Neuronal stem cell (in vitro differentiated cells): ENCODE measurements at regions not wholly inside any gene's neighbourhood (a gene's known extent, or its start where the extent isn't known, plus 50 kb on each side); places are given as distances from the start of the nearest gene placed in this dataset.
"Not testable (repeated sequence)": the region's sequence is repeated elsewhere in the genome, so short reads cannot be mapped to it uniquely, and the experiment has no call there.

ENCODE experiments used
- DNase-seq: peaks from one replicate; pipeline ENCODE4 v3.0.0-alpha.2; 2013; ENCODE audit warnings: low spot score
- H2AFZ ChIP-seq: one replicate; pipeline ENCODE4 v1.6.1; 2013; ENCODE audit warnings: mild to moderate bottlenecking, low read length, inconsistent platforms
- H2AK5ac ChIP-seq: 2 replicates; pipeline ENCODE4 v1.6.1; 2013; ENCODE audit warnings: low read depth, mild to moderate bottlenecking, inconsistent platforms, low read length, moderate library complexity, mixed read lengths
- H2BK120ac ChIP-seq: 2 replicates; pipeline ENCODE4 v1.6.1; 2013; ENCODE audit warnings: low read depth, mild to moderate bottlenecking, inconsistent platforms, low read length, moderate library complexity, mixed read lengths
- H2BK12ac ChIP-seq: one replicate; pipeline ENCODE4 v1.6.1; 2013; ENCODE audit warnings: low read length, inconsistent platforms
- H2BK15ac ChIP-seq: 2 replicates; pipeline ENCODE4 v1.6.1; 2013; ENCODE audit warnings: mild to moderate bottlenecking, low read length, inconsistent platforms, mixed read lengths
- H2BK5ac ChIP-seq: one replicate; pipeline ENCODE4 v1.6.1; 2013; ENCODE audit warnings: inconsistent platforms, mild to moderate bottlenecking, low read length, moderate library complexity
- H3K14ac ChIP-seq: one replicate; pipeline ENCODE4 v1.6.1; 2013; ENCODE audit warnings: low read length, inconsistent platforms
- H3K18ac ChIP-seq: 2 replicates; pipeline ENCODE4 v1.6.1; 2013; ENCODE audit warnings: low read length, inconsistent platforms
- H3K23ac ChIP-seq: 2 replicates; pipeline ENCODE4 v1.6.1; 2013; ENCODE audit warnings: low read depth, mild to moderate bottlenecking, mixed read lengths, low read length, inconsistent platforms; ENCODE audit not compliant: poor library complexity
- H3K27ac ChIP-seq: replicated peaks from 3 replicates; pipeline ENCODE4 v1.5.1; 2013; ENCODE audit warnings: low read length, inconsistent platforms
- H3K27me3 ChIP-seq, 3 experiments: 2 replicates each; pipeline ENCODE4 v1.6.1; 2013; ENCODE audit warnings: low read length in 3 of 3, mild to moderate bottlenecking in 2 of 3, inconsistent platforms in 1 of 3, low read depth in 1 of 3, mixed read lengths in 1 of 3, moderate library complexity in 1 of 3; ENCODE audit not compliant: control insufficient read depth in 3 of 3, insufficient read depth in 3 of 3
- H3K36me3 ChIP-seq, 2 donors: replicated peaks in 1 of 2; 2 replicates each; pipeline ENCODE4 v1.6.1; 2013; ENCODE audit warnings: low read length in 2 of 2; ENCODE audit not compliant: control insufficient read depth in 2 of 2, insufficient read depth in 2 of 2
- H3K4ac ChIP-seq: 2 replicates; pipeline ENCODE4 v1.6.1; 2013; ENCODE audit warnings: inconsistent platforms, mild to moderate bottlenecking, low read length, moderate library complexity
- H3K4me1 ChIP-seq, 2 donors: 1 replicate in 1 of 2; 2 replicates in 1 of 2; pipeline ENCODE4 v1.6.1; 2013; ENCODE audit warnings: low read length in 2 of 2, low read depth in 1 of 2; ENCODE audit not compliant: control insufficient read depth in 2 of 2, insufficient read depth in 1 of 2
- H3K4me2 ChIP-seq: one replicate; pipeline ENCODE4 v1.6.1; 2013; ENCODE audit warnings: mild to moderate bottlenecking, low read length, inconsistent platforms; ENCODE audit not compliant: insufficient read depth, poor library complexity, severe bottlenecking
- H3K4me3 ChIP-seq, 2 donors: 2 replicates each; pipeline ENCODE4 v1.5.1; 2013; ENCODE audit warnings: low read length in 2 of 2, mild to moderate bottlenecking in 2 of 2, inconsistent platforms in 1 of 2, moderate library complexity in 1 of 2
- H3K79me1 ChIP-seq: one replicate; pipeline ENCODE4 v1.6.1; 2013; ENCODE audit warnings: low read depth, mild to moderate bottlenecking, inconsistent platforms, low read length, moderate library complexity
- H3K9ac ChIP-seq: one replicate; pipeline ENCODE4 v1.6.1; 2013; ENCODE audit warnings: mild to moderate bottlenecking, low read depth, low read length, inconsistent platforms; ENCODE audit not compliant: poor library complexity
- H3K9me3 ChIP-seq, 2 donors: replicated peaks in 1 of 2; 2 replicates each; pipeline versions ENCODE3 to v1.6.1; 2013; ENCODE audit warnings: low read length in 2 of 2, mild to moderate bottlenecking in 2 of 2, inconsistent platforms in 1 of 2, low read depth in 1 of 2, mixed read lengths in 1 of 2, moderate library complexity in 1 of 2; ENCODE audit not compliant: control insufficient read depth in 2 of 2, insufficient read depth in 1 of 2
- H4K8ac ChIP-seq: one replicate; pipeline ENCODE4 v1.6.1; 2013; ENCODE audit warnings: low read depth, mild to moderate bottlenecking, inconsistent platforms, low read length, moderate library complexity
- H4K91ac ChIP-seq: one replicate; pipeline ENCODE4 v1.6.1; 2013; ENCODE audit warnings: low read length, low read depth, mild to moderate bottlenecking, inconsistent platforms; ENCODE audit not compliant: poor library complexity
- WGBS, 2 donors: extraction: QIAGEN DNeasy Blood & Tissue Kit; methylation state at CpG; one replicate each; pipeline ENCODE4 v1.1.7; 2013; ENCODE audit warnings: missing lambda C conversion rate in 2 of 2, mixed read lengths in 1 of 2; ENCODE audit not compliant: insufficient read length in 2 of 2, insufficient replicate concordance in 1 of 2; ENCODE audit errors: extremely low coverage in 2 of 2; 5-methylcytosine and 5-hydroxymethylcytosine counted together

- not testable (repeated sequence) for H3K27ac ChIP-seq, H2BK15ac ChIP-seq, H3K9me3 ChIP-seq, H4K8ac ChIP-seq, H3K4me3 ChIP-seq, H2BK5ac ChIP-seq, H3K18ac ChIP-seq, H3K4me1 ChIP-seq, DNase-seq, H3K14ac ChIP-seq, H3K4ac ChIP-seq, H3K9ac ChIP-seq, H3K36me3 ChIP-seq, H2AK5ac ChIP-seq, H3K27me3 ChIP-seq, H2AFZ ChIP-seq, H2BK12ac ChIP-seq, H4K91ac ChIP-seq, H2BK120ac ChIP-seq, H3K4me2 ChIP-seq, H3K79me1 ChIP-seq
- WGBS, 2 donors = no CpG with 5 or more reads among the region's 25 CpGs
- peak overlapping the region; percentile 73 for H3K23ac ChIP-seq
These were observed 136.6 kb downstream of the RTP5 start for GRCh38 chr2:242006091-242006634.

DNA sequence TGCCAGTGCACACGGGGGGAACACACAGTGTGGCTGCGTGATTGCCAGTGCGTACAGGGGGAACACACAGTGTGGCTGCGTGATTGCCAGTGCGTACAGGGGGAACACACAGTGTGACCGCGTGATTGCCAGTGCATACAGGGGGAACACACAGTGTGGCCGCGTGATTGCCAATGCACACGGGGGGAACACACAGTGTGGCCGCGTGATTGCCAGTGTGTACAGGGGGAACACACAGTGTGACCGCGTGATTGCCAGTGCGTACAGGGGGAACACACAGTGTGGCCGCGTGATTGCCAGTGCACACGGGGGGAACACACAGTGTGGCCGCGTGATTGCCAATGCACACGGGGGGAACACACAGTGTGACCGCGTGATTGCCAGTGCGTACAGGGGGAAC, 139.4 kb downstream of the RTP5 start:
- not testable (repeated sequence) for H3K18ac ChIP-seq, DNase-seq, H3K14ac ChIP-seq, H3K4me3 ChIP-seq, H2BK120ac ChIP-seq, H2BK12ac ChIP-seq, H3K27ac ChIP-seq, H3K4ac ChIP-seq, H2AFZ ChIP-seq, H3K23ac ChIP-seq, H3K9me3 ChIP-seq, H3K36me3 ChIP-seq, H4K91ac ChIP-seq, H2AK5ac ChIP-seq, H2BK15ac ChIP-seq, H3K4me2 ChIP-seq, H3K4me1 ChIP-seq, H4K8ac ChIP-seq, H2BK5ac ChIP-seq, H3K79me1 ChIP-seq, H3K9ac ChIP-seq, H3K27me3 ChIP-seq
- WGBS, 2 donors = no CpG with 5 or more reads among the region's 24 CpGs

DNA sequence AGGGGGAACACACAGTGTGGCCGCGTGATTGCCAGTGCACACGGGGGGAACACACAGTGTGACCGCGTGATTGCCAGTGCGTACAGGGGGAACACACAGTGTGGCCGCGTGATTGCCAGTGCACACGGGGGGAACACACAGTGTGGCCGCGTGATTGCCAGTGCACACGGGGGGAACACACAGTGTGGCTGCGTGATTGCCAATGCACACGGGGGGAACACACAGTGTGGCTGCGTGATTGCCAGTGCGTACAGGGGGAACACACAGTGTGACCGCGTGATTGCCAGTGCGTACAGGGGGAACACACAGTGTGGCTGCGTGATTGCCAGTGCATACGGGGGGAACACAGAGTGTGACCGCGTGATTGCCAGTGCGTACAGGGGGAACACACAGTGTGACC, 140.3 kb downstream of the RTP5 start:
- H4K91ac ChIP-seq, H3K27ac ChIP-seq: not testable (repeated sequence)

DNA sequence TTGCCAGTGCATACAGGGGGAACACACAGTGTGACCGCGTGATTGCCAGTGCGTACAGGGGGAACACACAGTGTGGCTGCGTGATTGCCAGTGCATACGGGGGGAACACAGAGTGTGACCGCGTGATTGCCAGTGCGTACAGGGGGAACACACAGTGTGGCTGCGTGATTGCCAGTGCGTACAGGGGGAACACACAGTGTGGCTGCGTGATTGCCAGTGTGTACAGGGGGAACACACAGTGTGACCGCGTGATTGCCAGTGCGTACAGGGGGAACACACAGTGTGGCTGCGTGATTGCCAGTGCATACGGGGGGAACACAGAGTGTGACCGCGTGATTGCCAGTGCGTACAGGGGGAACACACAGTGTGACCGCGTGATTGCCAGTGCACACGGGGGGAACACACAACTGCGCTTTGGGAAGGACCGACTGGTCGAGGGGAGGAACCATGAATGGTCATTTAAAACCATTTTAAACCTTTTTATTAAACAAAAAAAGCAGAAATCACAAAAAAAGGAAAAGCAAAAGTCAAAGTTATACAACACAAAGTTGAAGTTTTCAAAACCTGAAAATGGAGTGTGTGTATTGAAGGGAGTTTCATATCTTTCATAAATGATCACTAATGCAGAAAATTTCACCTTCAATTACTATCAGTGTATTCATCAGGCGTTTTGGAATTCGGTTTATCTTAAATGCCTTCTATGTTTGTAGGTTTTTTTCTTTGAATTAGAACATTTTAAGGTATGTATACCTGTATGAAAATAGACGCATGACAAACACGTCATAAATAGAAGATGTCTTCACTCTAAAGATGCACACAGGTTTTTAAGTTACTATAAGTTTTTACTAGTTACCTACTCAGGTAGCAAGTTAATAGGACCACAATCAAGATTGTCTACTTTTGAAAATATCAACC, 141.0 kb downstream of the RTP5 start:
- H2AK5ac ChIP-seq, H3K18ac ChIP-seq, H2AFZ ChIP-seq, H2BK12ac ChIP-seq, H3K36me3 ChIP-seq, DNase-seq, H3K14ac ChIP-seq, H3K23ac ChIP-seq, H4K8ac ChIP-seq, H3K4me1 ChIP-seq, H3K9ac ChIP-seq, H2BK120ac ChIP-seq, H3K27me3 ChIP-seq, H4K91ac ChIP-seq, H3K4me3 ChIP-seq, H2BK5ac ChIP-seq, H3K4ac ChIP-seq, H3K27ac ChIP-seq, H2BK15ac ChIP-seq, H3K79me1 ChIP-seq, H3K4me2 ChIP-seq, H3K9me3 ChIP-seq: not testable (repeated sequence)
- WGBS, 2 donors = no CpG with 5 or more reads among the region's 29 CpGs

More for the DNA sequence above, 140.3 kb downstream of the RTP5 start:
- not testable (repeated sequence) for H4K8ac ChIP-seq, H2BK15ac ChIP-seq, H3K4me2 ChIP-seq, H3K36me3 ChIP-seq, H2AFZ ChIP-seq, H2BK5ac ChIP-seq, H3K27me3 ChIP-seq, H2AK5ac ChIP-seq, H3K4me3 ChIP-seq, H3K4ac ChIP-seq, H3K14ac ChIP-seq, H3K9ac ChIP-seq, H2BK12ac ChIP-seq, H3K23ac ChIP-seq, H3K4me1 ChIP-seq, DNase-seq, H3K9me3 ChIP-seq, H2BK120ac ChIP-seq, H3K18ac ChIP-seq, H3K79me1 ChIP-seq
- no CpG with 5 or more reads among the region's 24 CpGs for WGBS, 2 donors
